Duodenal mucosa (tissue), 2 donors: ENCODE measurements at regions not wholly inside any gene's neighbourhood (a gene's known extent, or its start where the extent isn't known, plus 50 kb on each side); places are given as distances from the start of the nearest gene placed in this dataset.

Experiments used
- H3K27ac ChIP-seq: one replicate; pipeline ENCODE4 v1.7.0; 2013; ENCODE audit warnings: low read depth, low read length
- H3K27me3 ChIP-seq, 2 donors: one replicate each; pipeline ENCODE4 v1.7.0; 2013; ENCODE audit warnings: low read length in 2 of 2, control low read depth in 1 of 2; ENCODE audit not compliant: insufficient read depth in 2 of 2, control insufficient read depth in 1 of 2
- H3K36me3 ChIP-seq, 2 donors: one replicate each; pipeline ENCODE4 v1.7.0; 2013; ENCODE audit warnings: low read length in 2 of 2, control low read depth in 1 of 2; ENCODE audit not compliant: insufficient read depth in 2 of 2, control insufficient read depth in 1 of 2
- H3K4me1 ChIP-seq, 2 donors: one replicate each; pipeline ENCODE4 v1.7.0; 2013; ENCODE audit warnings: low read length in 2 of 2, control low read depth in 1 of 2; ENCODE audit not compliant: insufficient read depth in 2 of 2, control insufficient read depth in 1 of 2
- H3K4me3 ChIP-seq, 2 donors: one replicate each; pipeline ENCODE4 v1.7.0; 2013; ENCODE audit warnings: low read length in 2 of 2, low read depth in 1 of 2
- H3K9ac ChIP-seq, 2 donors: one replicate each; pipeline ENCODE4 v1.7.0; 2013; ENCODE audit warnings: low read length in 2 of 2, low read depth in 1 of 2
- H3K9me3 ChIP-seq, 2 donors: one replicate each; pipeline ENCODE4 v1.7.0; 2013; ENCODE audit warnings: low read length in 2 of 2, control low read depth in 1 of 2; ENCODE audit not compliant: control insufficient read depth in 1 of 2

DNA sequence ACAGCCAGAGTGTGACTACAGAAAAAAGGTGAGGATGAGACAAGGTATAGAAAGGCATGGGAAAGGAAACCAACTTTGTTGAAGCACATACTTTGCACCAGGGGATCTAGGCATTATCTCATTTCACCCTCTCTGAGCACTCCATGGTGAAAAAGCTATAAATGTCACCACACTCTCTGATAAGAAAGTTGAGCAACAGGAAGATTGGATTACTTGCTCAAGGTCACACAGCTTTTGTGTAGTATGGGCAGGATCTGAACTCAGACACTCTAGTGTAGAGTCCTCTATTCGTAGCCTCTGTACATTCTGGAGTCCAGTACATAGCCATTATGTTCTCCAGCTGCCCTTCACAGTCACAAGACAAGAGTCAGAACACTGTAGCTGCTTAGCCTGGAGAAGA, 163.4 kb upstream of the SEMA6D start:
- Histone ChIP-seq H3K9ac (no peak overlapping the region), H3K27me3 (no peaks in the 10 kb centered on the region), H3K27ac (no peak overlapping the region), H3K9me3 (no peaks in the 10 kb centered on the region), H3K36me3 (no peaks in the 10 kb centered on the region), H3K4me3 (no peak overlapping the region), H3K4me1 (peaks cover 7 to 11% of the 10 kb centered on the region in 2 donors)

DNA sequence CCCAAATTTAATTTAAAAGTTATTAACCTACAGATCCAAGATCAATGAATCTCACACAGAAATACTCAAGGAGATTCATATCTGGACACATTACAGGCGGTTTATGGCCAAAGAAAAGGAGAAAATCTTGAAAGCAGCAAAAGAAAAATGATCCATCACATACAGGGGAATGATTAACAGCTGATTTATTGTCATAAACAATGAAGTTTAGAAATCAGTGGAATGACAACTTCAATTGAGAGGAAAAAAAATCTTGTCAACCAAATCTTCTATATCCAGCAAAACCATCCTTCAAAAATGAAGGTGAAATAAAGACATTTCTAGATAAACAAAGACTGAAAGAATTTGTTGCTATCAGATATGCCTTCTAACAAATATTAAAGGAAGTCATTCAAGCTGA, 156.2 kb upstream of the SEMA6D start:
- H3K9ac ChIP-seq: no peak overlapping the region
- H3K27ac ChIP-seq: no peak overlapping the region
- H3K4me1 ChIP-seq: no peaks in the 10 kb centered on the region
- H3K9me3 ChIP-seq: peaks cover 3 to 11% of the 10 kb centered on the region in 2 donors
- H3K27me3 ChIP-seq: no peaks in the 10 kb centered on the region
- no peaks in the 10 kb centered on the region for H3K36me3 ChIP-seq
- no peak overlapping the region for H3K4me3 ChIP-seq

DNA sequence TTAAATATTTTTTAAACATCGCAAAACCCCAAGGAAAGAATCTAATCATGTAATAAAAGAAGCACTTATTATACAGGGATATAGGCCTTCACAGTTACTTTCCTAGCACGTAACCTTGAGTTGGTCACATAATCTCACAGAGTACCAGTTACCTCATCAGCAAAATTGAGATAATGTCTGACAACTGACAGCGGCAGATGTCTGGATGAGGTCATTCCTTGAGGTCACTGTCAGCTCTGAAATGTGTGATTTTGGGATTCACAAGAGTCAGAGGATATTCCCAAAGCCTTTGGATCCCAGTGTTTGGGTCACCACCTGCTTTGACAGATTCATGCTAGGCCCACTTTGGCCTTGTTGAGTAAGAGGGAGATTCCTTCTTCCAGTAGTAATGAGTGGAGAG, 151.4 kb upstream of the SEMA6D start:
- Histone ChIP-seq H3K4me3 (no peak overlapping the region), H3K4me1 (no peaks in the 10 kb centered on the region), H3K9me3 (peaks cover 0 to 3% of the 10 kb centered on the region in 2 donors), H3K9ac (no peak overlapping the region), H3K27ac (no peak overlapping the region), H3K27me3 (no peaks in the 10 kb centered on the region), H3K36me3 (no peaks in the 10 kb centered on the region)

DNA sequence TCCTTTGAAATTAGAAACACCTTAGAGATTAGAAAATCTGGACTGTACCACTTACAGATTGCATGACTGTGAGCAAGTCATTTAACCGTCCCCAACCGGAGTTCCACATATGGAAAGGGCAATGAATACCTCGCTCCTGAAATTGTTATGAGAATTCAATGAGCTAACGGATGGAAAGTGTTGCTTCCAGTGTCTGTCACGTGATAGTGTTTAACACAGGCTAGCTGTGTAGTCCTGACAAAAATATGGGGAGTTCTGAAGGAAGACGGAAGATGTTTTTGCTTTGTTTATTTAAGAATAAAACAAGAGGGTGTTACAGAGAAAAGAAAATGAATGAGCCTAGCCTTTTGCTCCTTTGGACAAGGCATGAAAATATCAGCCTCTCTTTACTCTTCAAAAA, 150.7 kb upstream of the SEMA6D start:
- H3K27ac ChIP-seq: no peak overlapping the region

DNA sequence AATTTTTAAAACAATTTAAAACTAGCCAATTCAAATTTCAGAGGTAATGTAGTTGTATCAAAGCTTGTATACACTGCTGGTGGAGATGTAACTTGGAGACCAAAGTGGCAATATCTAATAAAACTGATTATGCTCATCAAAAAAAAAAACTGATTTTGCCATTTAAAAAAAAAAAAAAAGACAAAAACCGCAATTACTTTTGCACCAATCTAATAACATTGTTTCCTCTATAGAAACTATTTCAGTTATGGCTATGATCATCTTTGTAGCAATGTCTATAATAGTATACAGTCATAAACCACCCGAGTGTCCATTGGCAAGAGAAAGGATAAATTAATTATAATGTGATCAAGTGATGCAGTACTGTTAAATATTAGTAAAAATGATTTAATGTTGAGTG, 149.3 kb upstream of the SEMA6D start:
- H3K4me3 ChIP-seq: no peak overlapping the region
- no peaks in the 10 kb centered on the region for H3K36me3 ChIP-seq
- no peaks in the 10 kb centered on the region for H3K4me1 ChIP-seq
- no peak overlapping the region for H3K9ac ChIP-seq
- no peaks in the 10 kb centered on the region for H3K9me3 ChIP-seq
- no peak overlapping the region for H3K27ac ChIP-seq
- no peaks in the 10 kb centered on the region for H3K27me3 ChIP-seq

More for the DNA sequence above, 150.7 kb upstream of the SEMA6D start:
- no peaks in the 10 kb centered on the region for H3K4me1 ChIP-seq
- no peaks in the 10 kb centered on the region for H3K27me3 ChIP-seq
- H3K9ac ChIP-seq: no peak overlapping the region
- no peaks in the 10 kb centered on the region for H3K36me3 ChIP-seq
- H3K9me3 ChIP-seq: no peaks in the 10 kb centered on the region
- no peak overlapping the region for H3K4me3 ChIP-seq

DNA sequence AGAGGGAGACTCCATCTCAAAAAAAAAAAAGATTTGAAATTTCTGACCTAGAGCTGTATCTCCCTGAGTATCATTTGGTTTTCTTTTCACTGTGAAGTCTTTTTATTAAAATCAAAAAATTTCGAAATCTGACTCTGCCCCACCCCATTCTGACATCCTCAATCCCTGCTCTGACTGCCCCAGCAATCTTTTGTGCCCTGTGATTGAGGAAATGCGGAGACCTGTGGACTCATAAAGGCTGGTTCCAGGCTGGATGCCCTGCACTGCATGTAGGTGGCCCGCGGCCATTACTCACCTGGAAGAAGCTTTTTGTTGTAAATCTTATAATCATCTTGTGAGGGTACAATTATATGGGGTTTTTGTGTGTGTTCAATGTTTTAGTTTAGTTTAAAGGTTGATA, 147.3 kb upstream of the SEMA6D start:
- no peak overlapping the region for H3K9ac ChIP-seq
- no peak overlapping the region for H3K27ac ChIP-seq
- H3K36me3 ChIP-seq: no peaks in the 10 kb centered on the region
- no peaks in the 10 kb centered on the region for H3K4me1 ChIP-seq
- no peaks in the 10 kb centered on the region for H3K9me3 ChIP-seq
- no peak overlapping the region for H3K4me3 ChIP-seq
- no peaks in the 10 kb centered on the region for H3K27me3 ChIP-seq

DNA sequence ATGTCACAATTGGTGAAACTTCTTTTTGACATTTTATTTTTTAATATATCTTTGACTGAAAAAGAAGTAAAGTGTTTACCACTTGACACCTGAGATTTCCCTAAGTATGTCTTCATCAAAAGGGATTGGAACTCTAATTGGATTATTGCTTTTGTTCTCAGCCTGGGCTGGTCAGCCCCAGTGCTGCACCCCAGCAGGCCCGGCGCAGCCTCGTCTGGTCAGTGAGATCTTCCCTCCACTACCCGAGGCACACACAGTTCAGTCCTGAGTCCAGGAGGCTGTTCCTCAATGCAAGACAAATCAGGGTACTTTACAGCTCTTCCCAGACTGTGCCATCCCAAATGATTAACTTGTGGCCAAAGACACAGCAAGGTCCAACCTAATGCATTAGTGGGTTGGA, 146.9 kb upstream of the SEMA6D start:
- H3K27ac ChIP-seq: no peak overlapping the region
- H3K9me3 ChIP-seq: no peaks in the 10 kb centered on the region
- H3K4me3 ChIP-seq: no peak overlapping the region
- no peaks in the 10 kb centered on the region for H3K36me3 ChIP-seq
- no peaks in the 10 kb centered on the region for H3K4me1 ChIP-seq
- H3K9ac ChIP-seq: no peak overlapping the region
- no peaks in the 10 kb centered on the region for H3K27me3 ChIP-seq

DNA sequence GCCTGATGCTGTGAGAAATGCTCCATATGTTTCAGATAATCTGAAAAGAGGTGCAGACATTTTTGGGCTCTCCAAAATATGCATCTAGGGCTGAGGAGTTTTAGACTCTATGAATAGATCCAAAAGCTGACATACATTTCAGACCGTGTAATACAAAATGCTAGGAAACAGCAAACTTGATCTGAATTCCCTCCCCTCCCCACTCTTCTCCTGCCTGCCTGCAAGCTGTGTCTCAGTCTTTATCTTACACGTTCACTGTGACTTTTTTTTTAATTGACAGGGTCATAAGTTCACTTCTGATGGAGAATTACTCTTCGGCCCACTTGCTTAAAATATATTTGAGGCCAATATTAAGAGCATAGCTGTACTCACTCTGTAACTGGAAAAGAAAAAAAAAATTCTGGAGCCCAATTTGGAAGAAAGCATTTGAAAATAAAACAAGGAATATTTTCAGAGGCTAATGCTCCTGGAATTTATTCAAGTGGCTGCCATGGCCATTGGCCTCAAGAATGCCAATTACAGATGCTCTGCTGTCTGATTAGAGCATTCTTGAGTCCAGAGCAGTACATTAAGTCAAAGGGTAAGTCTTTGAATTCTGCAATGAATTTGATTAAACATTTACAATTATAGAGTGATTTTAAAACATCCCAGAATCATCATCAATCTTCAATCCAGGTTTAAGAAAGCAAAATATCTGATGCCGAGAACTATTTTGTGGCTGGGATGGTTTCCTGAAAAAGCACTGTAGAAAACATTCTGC, 146.2 kb upstream of the SEMA6D start:
- Histone ChIP-seq H3K4me1 (no peaks in the 10 kb centered on the region), H3K9ac (no peak overlapping the region), H3K9me3 (no peaks in the 10 kb centered on the region), H3K4me3 (no peak overlapping the region), H3K27me3 (no peaks in the 10 kb centered on the region), H3K36me3 (no peaks in the 10 kb centered on the region), H3K27ac (no peak overlapping the region)

DNA sequence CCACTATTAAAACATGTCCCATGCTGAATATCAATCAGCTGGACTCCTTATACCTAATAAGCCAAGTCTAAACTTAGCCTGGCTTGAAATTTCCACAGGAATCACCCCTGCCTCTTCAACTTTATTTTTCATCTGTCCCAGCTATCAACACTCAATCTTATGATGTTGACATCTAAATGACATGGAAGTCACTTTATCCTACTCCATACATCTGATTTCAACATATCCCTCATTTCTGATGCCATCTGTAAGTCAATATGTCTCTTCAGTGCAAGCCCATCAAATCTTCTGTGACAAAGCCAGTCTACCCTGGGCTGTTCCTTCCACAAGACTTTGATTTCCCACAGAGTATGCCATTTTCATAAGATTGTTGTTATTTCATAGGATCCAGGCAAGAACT, 143.6 kb upstream of the SEMA6D start:
- Histone ChIP-seq H3K27ac (no peak overlapping the region), H3K9ac (no peak overlapping the region), H3K36me3 (no peaks in the 10 kb centered on the region), H3K4me1 (peaks cover 0 to 11% of the 10 kb centered on the region in 2 donors), H3K4me3 (no peak overlapping the region), H3K27me3 (no peaks in the 10 kb centered on the region), H3K9me3 (no peaks in the 10 kb centered on the region)

DNA sequence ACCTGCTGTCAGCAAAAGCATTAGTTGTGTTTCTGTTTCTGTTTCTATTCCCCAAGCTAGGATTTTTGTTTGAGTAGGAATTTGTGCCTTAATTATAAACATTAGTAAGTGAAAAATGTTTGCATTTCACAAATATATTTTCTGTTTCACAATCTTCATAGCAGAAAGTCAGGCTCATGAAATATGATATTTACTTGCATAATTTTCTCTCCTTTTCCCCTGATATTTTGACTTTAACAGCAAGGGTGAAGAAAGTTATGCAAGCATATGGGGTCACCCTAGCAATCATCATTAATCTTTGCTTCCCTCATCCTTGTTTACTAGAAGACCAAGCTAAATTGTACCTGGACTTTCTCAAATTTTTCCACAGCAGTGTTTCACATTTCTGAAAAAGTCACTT, 140.3 kb upstream of the SEMA6D start:
- Histone ChIP-seq H3K4me3 (no peak overlapping the region), H3K4me1 (peaks cover 0 to 11% of the 10 kb centered on the region in 2 donors), H3K36me3 (no peaks in the 10 kb centered on the region), H3K27ac (no peak overlapping the region), H3K9ac (no peak overlapping the region), H3K27me3 (no peaks in the 10 kb centered on the region), H3K9me3 (no peaks in the 10 kb centered on the region)
